Ureter (tissue), 1 donor: ENCODE measurements at regions not wholly inside any gene's neighbourhood (a gene's known extent, or its start where the extent isn't known, plus 50 kb on each side); places are given as distances from the start of the nearest gene placed in this dataset.
"Not testable (repeated sequence)": the region's sequence is repeated elsewhere in the genome, so short reads cannot be mapped to it uniquely, and the experiment has no call there.

ENCODE experiments used
- DNase-seq: peaks from one replicate; pipeline ENCODE4 v3.0.0-alpha.2; 2020; ENCODE audit warnings: low spot score
- donor health status: DM: yes; HTN: yes; CAD: no.

- DNase-seq: no peak
These were observed 631.7 kb upstream of the GRIA3 start for GRCh38 chrX:122552286-122552800.

GRCh38 chrX:122555925-122556324, 628.2 kb upstream of the GRIA3 start:
- DNase-seq: no peak

GRCh38 chrX:122565952-122566351, 618.1 kb upstream of the GRIA3 start:
- no peak for DNase-seq

GRCh38 chrX:122566401-122566800, 617.7 kb upstream of the GRIA3 start:
- no peak for DNase-seq

GRCh38 chrX:122567911-122568310, 616.2 kb upstream of the GRIA3 start:
- DNase-seq: no peak

GRCh38 chrX:122572461-122572860, 611.6 kb upstream of the GRIA3 start:
- no peak for DNase-seq

GRCh38 chrX:122579036-122579435, 605.0 kb upstream of the GRIA3 start:
- DNase-seq: no peak

GRCh38 chrX:122579526-122579925, 604.6 kb upstream of the GRIA3 start:
- no peak for DNase-seq

- no peak for DNase-seq
These were observed 601.7 kb upstream of the GRIA3 start for GRCh38 chrX:122582280-122582974.

- no peak for DNase-seq
These were observed 601.1 kb upstream of the GRIA3 start for GRCh38 chrX:122582975-122583305.

GRCh38 chrX:122583551-122583950, 600.5 kb upstream of the GRIA3 start:
- DNase-seq: no peak

- no peak for DNase-seq
These were observed 599.1 kb upstream of the GRIA3 start for GRCh38 chrX:122584981-122585380.

GRCh38 chrX:122586831-122587230, 597.2 kb upstream of the GRIA3 start:
- DNase-seq: no peak

- DNase-seq: no peak
These were observed 592.5 kb upstream of the GRIA3 start for GRCh38 chrX:122591546-122591945.

GRCh38 chrX:122596998-122597397, 587.1 kb upstream of the GRIA3 start:
- no peak for DNase-seq

GRCh38 chrX:122622795-122623194, 561.3 kb upstream of the GRIA3 start:
- no peak for DNase-seq

- DNase-seq: no peak
These were observed 558.8 kb upstream of the GRIA3 start for GRCh38 chrX:122625239-122625638.

- no peak for DNase-seq
These were observed 558.3 kb upstream of the GRIA3 start for GRCh38 chrX:122625821-122626220.

- no peak for DNase-seq
These were observed 557.2 kb upstream of the GRIA3 start for GRCh38 chrX:122626871-122627270.

- DNase-seq: no peak
These were observed 542.9 kb upstream of the GRIA3 start for GRCh38 chrX:122641136-122641535.

GRCh38 chrX:122641826-122642225, 542.3 kb upstream of the GRIA3 start:
- DNase-seq: no peak

GRCh38 chrX:122655256-122655655, 528.8 kb upstream of the GRIA3 start:
- DNase-seq: not testable (repeated sequence)

- no peak for DNase-seq
These were observed 517.5 kb upstream of the GRIA3 start for GRCh38 chrX:122666601-122667000.

- no peak for DNase-seq
These were observed 516.4 kb upstream of the GRIA3 start for GRCh38 chrX:122667667-122668066.
